ENCODE measurements at regions not wholly inside any gene's neighbourhood (a gene's known extent, or its start where the extent isn't known, plus 50 kb on each side); places are given as distances from the start of the nearest gene placed in this dataset.

DNA sequence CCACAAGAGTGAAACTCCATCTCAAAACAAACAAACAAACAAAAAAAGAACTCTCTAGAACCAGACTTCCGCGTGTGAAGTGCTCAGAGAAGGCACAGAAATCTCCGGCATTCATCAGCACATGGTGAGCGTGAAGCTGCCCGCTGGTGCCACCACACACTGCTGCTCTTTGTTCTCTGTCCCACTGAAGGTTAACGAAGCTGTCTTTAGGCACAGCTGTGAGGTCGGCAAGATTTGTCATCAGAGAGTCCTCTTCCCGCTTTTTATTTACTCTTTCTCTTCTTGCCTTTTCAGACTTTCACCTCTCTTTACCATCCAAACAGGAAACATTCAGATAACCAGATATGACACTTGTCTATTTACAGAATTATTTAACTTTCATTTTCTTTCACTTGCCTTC, 115.2 kb upstream of the ARGLU1 start:
- TF ChIP-seq SMC3 (conservative IDR thresholded peaks at IDR 0.05; ENCODE audit: insufficient read depth, low read depth, low read length) (no peak), EHMT2 (IDR thresholded peaks at IDR 0.05) (no peak), CREM (IDR thresholded peaks at IDR 0.05; ENCODE audit: low read depth) (no peak)

Data from K562 (cell line).